K562 (cell line): ENCODE measurements at regions not wholly inside any gene's neighbourhood (a gene's known extent, or its start where the extent isn't known, plus 50 kb on each side); places are given as distances from the start of the nearest gene placed in this dataset.

ENCODE experiments used
- ATAC-seq: fragments of 200-7000 bp; cut with Tn5 transposase; 3 replicates; pipeline ENCODE4 v1.9.1; 2020; ENCODE audit warnings: moderate library complexity
- BruUV-seq: library from RNA; stranded (reverse); fragments of 400-500 nt; replicated peaks from 2 replicates; lab custom pipeline; 2021; lab: Mats Ljungman, UMichigan
- CTCF ChIA-PET: fragments of 300-600 bp; formaldehyde crosslinking; extraction: SDS; loops from one replicate; lab custom pipeline; 2021; ENCODE audit warnings: low intra/inter-chr PET ratio; lab: Yijun Ruan, JAX
- POLR2A ChIA-PET: fragments of 300-600, 350-650 bp; sonication (Branson Sonifier 250); formaldehyde crosslinking; extraction: SDS; loops from one replicate; lab custom pipeline; 2021; ENCODE audit warnings: antibody characterized with exemption, inconsistent platforms; lab: Yijun Ruan, JAX
- DNase-seq, 4 experiments: peaks; one replicate each; pipeline versions ENCODE4 v3.0.0 to v3.0.0-alpha.2; 2011 to 2018; ENCODE audit warnings: low spot score in 3 of 4, mixed read lengths in 3 of 4; ENCODE audit errors: extremely low read depth in 1 of 4
- FAIRE-seq: peaks from 2 replicates; lab custom pipeline; 2011; peaks lifted over from hg19 to GRCh38; lab: Jason Lieb, UNC
- H2AFZ ChIP-seq: 2 replicates; pipeline ENCODE4 v1.6.0; 2011; ENCODE audit warnings: low read depth, low read length, control low read depth, inconsistent platforms
- H3K27ac ChIP-seq: fragments of 200-600 bp; 3 replicates; pipeline ENCODE4 v1.8.0; 2011; ENCODE audit warnings: low read depth, mild to moderate bottlenecking, control low read depth, inconsistent platforms, low read length, moderate library complexity, mixed read lengths; ENCODE audit errors: extremely low read depth
- H3K27me3 ChIP-seq, 2 experiments: fragments of 300-600 bp in 1 of 2; 2 replicates in 1 of 2; 3 replicates in 1 of 2; pipeline versions ENCODE4 v1.6.0 to v1.8.0; 2011; ENCODE audit warnings: inconsistent platforms in 2 of 2, low read length in 2 of 2, mild to moderate bottlenecking in 1 of 2, mixed read lengths in 1 of 2, moderate library complexity in 1 of 2; ENCODE audit not compliant: control insufficient read depth in 2 of 2, insufficient read depth in 2 of 2
- H3K36me3 ChIP-seq: fragments of 300-600 bp; 3 replicates; pipeline ENCODE4 v1.8.0; 2011; ENCODE audit warnings: mild to moderate bottlenecking, low read length, inconsistent platforms; ENCODE audit not compliant: control insufficient read depth, insufficient read depth
- H3K4me1 ChIP-seq, 2 experiments: fragments of 200-600 bp in 1 of 2; replicated peaks in 1 of 2; 2 replicates in 1 of 2; 3 replicates in 1 of 2; pipeline versions ENCODE4 v1.5.1 to v1.8.0; 2011; ENCODE audit warnings: inconsistent platforms in 2 of 2, low read length in 2 of 2, mild to moderate bottlenecking in 1 of 2, mixed read lengths in 1 of 2, moderate library complexity in 1 of 2; ENCODE audit not compliant: control insufficient read depth in 2 of 2, insufficient read depth in 2 of 2
- H3K4me2 ChIP-seq: 2 replicates; pipeline ENCODE4 v1.6.1; 2011; ENCODE audit warnings: low read length, control low read depth, inconsistent platforms, mixed read lengths; ENCODE audit not compliant: insufficient read depth
- H3K4me3 ChIP-seq: fragments of 200-600 bp; sonication (generic), shearing (Covaris generic); 2 replicates; pipeline ENCODE4 v1.5.1; 2016; ENCODE audit warnings: control low read depth, inconsistent platforms
- H3K79me2 ChIP-seq: fragments of 200-600 bp; 3 replicates; pipeline ENCODE4 v1.8.0; 2011; ENCODE audit warnings: low read length, inconsistent platforms; ENCODE audit not compliant: control insufficient read depth, insufficient read depth
- H3K9ac ChIP-seq, 2 experiments: 2 replicates each; pipeline versions ENCODE4 v1.6.0 to v1.6.1; 2011; ENCODE audit warnings: low read depth in 2 of 2, low read length in 2 of 2, control low read depth in 1 of 2, inconsistent platforms in 1 of 2, mild to moderate bottlenecking in 1 of 2, mixed read lengths in 1 of 2; ENCODE audit not compliant: insufficient read depth in 1 of 2
- H3K9me1 ChIP-seq: one replicate; pipeline ENCODE4 v1.6.0; 2011; ENCODE audit warnings: inconsistent platforms, mild to moderate bottlenecking, low read length, moderate library complexity; ENCODE audit not compliant: control insufficient read depth, insufficient read depth
- H3K9me3 ChIP-seq: replicated peaks from 2 replicates; pipeline ENCODE4 v1.5.1; 2011; ENCODE audit warnings: low read depth, low read length, inconsistent platforms; ENCODE audit not compliant: control insufficient read depth, insufficient read depth
- H4K20me1 ChIP-seq: replicated peaks from 2 replicates; pipeline ENCODE4 v1.6.1; 2011; ENCODE audit warnings: low read length, inconsistent platforms, mixed read lengths; ENCODE audit not compliant: control insufficient read depth, insufficient read depth
- ARID4B ChIP-seq: sonication (generic); formaldehyde crosslinking; IDR thresholded peaks from 2 replicates; pipeline ENCODE4 v1.8.0; 2022; ENCODE audit warnings: mild to moderate bottlenecking, missing genetic modification reagents
- CEBPB ChIP-seq: fragments of 450-650 bp; IDR thresholded peaks from 2 replicates; pipeline ENCODE4 v1.6.1; 2016; ENCODE audit warnings: missing genetic modification characterization, missing compliant biosample characterization
- EP400 ChIP-seq: fragments of 450-650 bp; IDR thresholded peaks from 2 replicates; pipeline ENCODE4 v1.6.1; 2017; ENCODE audit warnings: antibody characterized with exemption, mild to moderate bottlenecking, moderate library complexity
- MEF2A ChIP-seq: IDR thresholded peaks from 2 replicates; pipeline ENCODE4 v1.6.1; 2011; ENCODE audit warnings: low read depth, mild to moderate bottlenecking, low read length, moderate library complexity; ENCODE audit not compliant: control insufficient read depth
- PCBP1 ChIP-seq: fragments of 200-400 bp; formaldehyde crosslinking; IDR thresholded peaks from 2 replicates; pipeline ENCODE4 v1.6.1; 2018; ENCODE audit warnings: mild to moderate bottlenecking, low read depth, low read length; ENCODE audit not compliant: poor library complexity, severe bottlenecking
- POU5F1 ChIP-seq: fragments of 150-350 bp; IDR thresholded peaks from 2 replicates; pipeline ENCODE4 v1.6.1; 2014; ENCODE audit warnings: borderline replicate concordance, low read length, low read depth, mild to moderate bottlenecking; ENCODE audit not compliant: partially characterized antibody
- ZC3H11A ChIP-seq: IDR thresholded peaks from 2 replicates; pipeline ENCODE4 v1.6.1; 2012; ENCODE audit warnings: low read depth, low read length, improper control_type of control experiment
- ZFPM2 ChIP-seq: fragments of 250-450 bp; sonication (Bioruptor Pico); IDR thresholded peaks from 2 replicates; pipeline ENCODE4 v1.5.1; 2022; ENCODE audit warnings: mild to moderate bottlenecking
- ZNF384 ChIP-seq: IDR thresholded peaks from 2 replicates; pipeline ENCODE4 v1.6.1; 2012; ENCODE audit warnings: low read depth, low read length, improper control_type of control experiment
- ZNF780A ChIP-seq: fragments of 250-450 bp; sonication (Bioruptor Pico); IDR thresholded peaks from 2 replicates; pipeline ENCODE4 v1.5.0; 2021; ENCODE audit warnings: mild to moderate bottlenecking
- WGBS: fragments of 100-300 bp; shearing (Covaris generic); methylation state at CpG from one replicate; pipeline ENCODE4 v1.1.6; 2016; ENCODE audit warnings: low coverage, mixed read lengths; ENCODE audit not compliant: insufficient coverage; ENCODE audit errors: missing lambda C conversion rate; 5-methylcytosine and 5-hydroxymethylcytosine counted together
- in situ Hi-C: fragments of 300-500 bp; cut with MboI; formaldehyde crosslinking; loops from 4 replicates; pipeline ENCODE4 v1.15.0; 2018; ENCODE audit warnings: inconsistent platforms, mixed read lengths
- intact Hi-C: fragments of 100-400 bp; cut with micrococcal nuclease; formaldehyde crosslinking; loops from 2 replicates; pipeline ENCODE4 v1.14.2; 2022
- TF ChIP-seq, protein P1 (sequence below): fragments of 250-450 bp; sonication (Bioruptor Pico); IDR thresholded peaks from 2 replicates; pipeline ENCODE4 v1.4.0; 2020; ENCODE audit warnings: mild to moderate bottlenecking, moderate library complexity

DNA sequence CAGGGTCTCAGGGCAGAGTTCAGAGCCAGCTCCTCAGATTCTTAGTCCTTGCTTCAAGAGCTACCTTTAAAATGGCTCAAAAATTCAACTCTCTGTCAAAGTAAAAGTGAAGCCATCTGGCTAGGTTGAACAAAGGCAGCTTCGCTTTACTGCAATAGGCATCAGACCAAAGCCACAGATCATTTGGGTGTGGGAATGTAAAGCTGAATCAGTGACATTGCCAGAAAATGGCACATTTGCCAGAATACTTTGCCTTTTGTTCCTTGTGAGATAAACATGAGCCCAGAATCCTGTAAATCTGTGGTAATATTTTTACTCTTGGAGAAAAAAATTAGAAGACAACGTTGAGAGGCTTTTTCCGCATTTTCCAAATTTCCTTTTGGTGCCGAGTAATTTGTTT lies 210.5 kb downstream of the PALM2AKAP2 start:
- no TSS peak for BruUV-seq
- TF ChIP-seq POU5F1, result no peak
- TF ChIP-seq, protein P1, sequence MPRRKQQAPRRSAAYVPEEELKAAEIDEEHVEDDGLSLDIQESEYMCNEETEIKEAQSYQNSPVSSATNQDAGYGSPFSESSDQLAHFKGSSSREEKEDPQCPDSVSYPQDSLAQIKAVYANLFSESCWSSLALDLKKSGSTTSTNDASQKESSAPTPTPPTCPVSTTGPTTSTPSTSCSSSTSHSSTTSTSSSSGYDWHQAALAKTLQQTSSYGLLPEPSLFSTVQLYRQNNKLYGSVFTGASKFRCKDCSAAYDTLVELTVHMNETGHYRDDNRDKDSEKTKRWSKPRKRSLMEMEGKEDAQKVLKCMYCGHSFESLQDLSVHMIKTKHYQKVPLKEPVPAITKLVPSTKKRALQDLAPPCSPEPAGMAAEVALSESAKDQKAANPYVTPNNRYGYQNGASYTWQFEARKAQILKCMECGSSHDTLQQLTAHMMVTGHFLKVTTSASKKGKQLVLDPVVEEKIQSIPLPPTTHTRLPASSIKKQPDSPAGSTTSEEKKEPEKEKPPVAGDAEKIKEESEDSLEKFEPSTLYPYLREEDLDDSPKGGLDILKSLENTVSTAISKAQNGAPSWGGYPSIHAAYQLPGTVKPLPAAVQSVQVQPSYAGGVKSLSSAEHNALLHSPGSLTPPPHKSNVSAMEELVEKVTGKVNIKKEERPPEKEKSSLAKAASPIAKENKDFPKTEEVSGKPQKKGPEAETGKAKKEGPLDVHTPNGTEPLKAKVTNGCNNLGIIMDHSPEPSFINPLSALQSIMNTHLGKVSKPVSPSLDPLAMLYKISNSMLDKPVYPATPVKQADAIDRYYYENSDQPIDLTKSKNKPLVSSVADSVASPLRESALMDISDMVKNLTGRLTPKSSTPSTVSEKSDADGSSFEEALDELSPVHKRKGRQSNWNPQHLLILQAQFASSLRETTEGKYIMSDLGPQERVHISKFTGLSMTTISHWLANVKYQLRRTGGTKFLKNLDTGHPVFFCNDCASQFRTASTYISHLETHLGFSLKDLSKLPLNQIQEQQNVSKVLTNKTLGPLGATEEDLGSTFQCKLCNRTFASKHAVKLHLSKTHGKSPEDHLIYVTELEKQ (CRISPR knock-in tag), result no peak
- no peak for TF ChIP-seq ZNF384
- TF ChIP-seq ZNF780A (CRISPR knock-in tag), result no peak
- no peak for TF ChIP-seq MEF2A
- no peak for TF ChIP-seq ARID4B (CRISPR knock-in tag)
- no peak for TF ChIP-seq EP400
- TF ChIP-seq ZFPM2 (CRISPR knock-in tag), result no peak
- TF ChIP-seq PCBP1, result no peak
- no peak for TF ChIP-seq ZC3H11A
- no peak for TF ChIP-seq CEBPB (tag)

More for the DNA sequence above, 210.5 kb downstream of the PALM2AKAP2 start:
- no peaks in the 10 kb centered on the region for H3K9me3 ChIP-seq
- no peak overlapping the region for H3K27ac ChIP-seq
- no peaks in the 10 kb centered on the region for H3K27me3 ChIP-seq
- no peak overlapping the region for H3K9ac ChIP-seq
- no peaks in the 10 kb centered on the region for H3K79me2 ChIP-seq
- H3K36me3 ChIP-seq, result no peaks in the 10 kb centered on the region
- no peak for ATAC-seq
- no peak for FAIRE-seq
- no peak overlapping the region for H2AFZ ChIP-seq
- H3K9me1 ChIP-seq, result no peaks in the 10 kb centered on the region
- CTCF ChIA-PET, result no interaction called here
- no peaks in the 10 kb centered on the region for H3K4me1 ChIP-seq
- no peak for DNase-seq
- intact Hi-C loops (no loop called here), in situ Hi-C loops (no loop called here)
- POLR2A ChIA-PET, result no interaction called here
- H4K20me1 ChIP-seq, result no peaks in the 10 kb centered on the region
- 0% methylated on average over 4 of the region's 4 CpGs for WGBS
- H3K4me3 ChIP-seq, result no peak overlapping the region
- H3K4me2 ChIP-seq, result no peak overlapping the region
